Panc1 (cell line): ENCODE measurements at regions not wholly inside any gene's neighbourhood (a gene's known extent, or its start where the extent isn't known, plus 50 kb on each side); places are given as distances from the start of the nearest gene placed in this dataset.

Experiments used
- POLR2AphosphoS5 ChIP-seq: IDR thresholded peaks from 2 replicates; pipeline ENCODE4 v1.6.1; 2012; ENCODE audit warnings: mild to moderate bottlenecking, low read depth, low read length, moderate library complexity
- SIN3A ChIP-seq: IDR thresholded peaks from 2 replicates; pipeline ENCODE4 v1.6.1; 2012; ENCODE audit warnings: low read depth, mild to moderate bottlenecking, low read length, moderate library complexity, borderline replicate concordance; ENCODE audit not compliant: insufficient read depth
- TCF7L2 ChIP-seq: IDR thresholded peaks from 2 replicates; pipeline ENCODE4 v1.6.1; 2011; ENCODE audit warnings: mild to moderate bottlenecking, low read depth, low read length, inconsistent platforms
- TF ChIP-seq, protein P1 (sequence below): fragments of 450-650 bp; IDR thresholded peaks from 2 replicates; pipeline ENCODE4 v1.5.1; 2017; ENCODE audit warnings: mild to moderate bottlenecking
- TF ChIP-seq, protein P2 (sequence below), 2 experiments: IDR thresholded peaks; 2 replicates each; pipeline ENCODE4 v1.6.1; 2011 to 2012; ENCODE audit warnings: low read depth in 2 of 2, control low read depth in 1 of 2, low read length in 1 of 2, mild to moderate bottlenecking in 1 of 2, moderate library complexity in 1 of 2; ENCODE audit not compliant: insufficient read depth in 1 of 2

DNA sequence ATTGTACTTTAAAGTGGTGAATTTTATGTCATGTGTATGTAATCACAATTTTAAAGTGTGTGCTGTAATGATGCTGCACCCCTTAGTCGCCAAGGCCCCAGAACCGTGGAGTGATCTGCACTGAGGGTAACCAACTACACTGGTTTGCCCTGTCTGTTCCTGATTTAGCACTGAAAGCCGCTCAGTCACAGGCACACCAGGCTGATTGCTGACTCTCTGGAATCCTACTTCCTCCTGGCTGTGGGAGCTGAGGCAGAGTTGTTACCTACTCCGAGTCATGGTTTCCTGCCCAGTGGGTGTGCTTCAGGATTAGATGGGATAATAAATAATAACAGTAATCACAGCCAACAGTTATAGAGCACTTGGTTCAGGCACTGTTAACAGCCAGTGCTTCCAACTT lies 645.4 kb downstream of the BCOR start:
- TF ChIP-seq, protein P1, sequence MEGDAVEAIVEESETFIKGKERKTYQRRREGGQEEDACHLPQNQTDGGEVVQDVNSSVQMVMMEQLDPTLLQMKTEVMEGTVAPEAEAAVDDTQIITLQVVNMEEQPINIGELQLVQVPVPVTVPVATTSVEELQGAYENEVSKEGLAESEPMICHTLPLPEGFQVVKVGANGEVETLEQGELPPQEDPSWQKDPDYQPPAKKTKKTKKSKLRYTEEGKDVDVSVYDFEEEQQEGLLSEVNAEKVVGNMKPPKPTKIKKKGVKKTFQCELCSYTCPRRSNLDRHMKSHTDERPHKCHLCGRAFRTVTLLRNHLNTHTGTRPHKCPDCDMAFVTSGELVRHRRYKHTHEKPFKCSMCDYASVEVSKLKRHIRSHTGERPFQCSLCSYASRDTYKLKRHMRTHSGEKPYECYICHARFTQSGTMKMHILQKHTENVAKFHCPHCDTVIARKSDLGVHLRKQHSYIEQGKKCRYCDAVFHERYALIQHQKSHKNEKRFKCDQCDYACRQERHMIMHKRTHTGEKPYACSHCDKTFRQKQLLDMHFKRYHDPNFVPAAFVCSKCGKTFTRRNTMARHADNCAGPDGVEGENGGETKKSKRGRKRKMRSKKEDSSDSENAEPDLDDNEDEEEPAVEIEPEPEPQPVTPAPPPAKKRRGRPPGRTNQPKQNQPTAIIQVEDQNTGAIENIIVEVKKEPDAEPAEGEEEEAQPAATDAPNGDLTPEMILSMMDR, result no peak
- no peak for TF ChIP-seq TCF7L2
- no peak for TF ChIP-seq SIN3A
- TF ChIP-seq, protein P2, sequence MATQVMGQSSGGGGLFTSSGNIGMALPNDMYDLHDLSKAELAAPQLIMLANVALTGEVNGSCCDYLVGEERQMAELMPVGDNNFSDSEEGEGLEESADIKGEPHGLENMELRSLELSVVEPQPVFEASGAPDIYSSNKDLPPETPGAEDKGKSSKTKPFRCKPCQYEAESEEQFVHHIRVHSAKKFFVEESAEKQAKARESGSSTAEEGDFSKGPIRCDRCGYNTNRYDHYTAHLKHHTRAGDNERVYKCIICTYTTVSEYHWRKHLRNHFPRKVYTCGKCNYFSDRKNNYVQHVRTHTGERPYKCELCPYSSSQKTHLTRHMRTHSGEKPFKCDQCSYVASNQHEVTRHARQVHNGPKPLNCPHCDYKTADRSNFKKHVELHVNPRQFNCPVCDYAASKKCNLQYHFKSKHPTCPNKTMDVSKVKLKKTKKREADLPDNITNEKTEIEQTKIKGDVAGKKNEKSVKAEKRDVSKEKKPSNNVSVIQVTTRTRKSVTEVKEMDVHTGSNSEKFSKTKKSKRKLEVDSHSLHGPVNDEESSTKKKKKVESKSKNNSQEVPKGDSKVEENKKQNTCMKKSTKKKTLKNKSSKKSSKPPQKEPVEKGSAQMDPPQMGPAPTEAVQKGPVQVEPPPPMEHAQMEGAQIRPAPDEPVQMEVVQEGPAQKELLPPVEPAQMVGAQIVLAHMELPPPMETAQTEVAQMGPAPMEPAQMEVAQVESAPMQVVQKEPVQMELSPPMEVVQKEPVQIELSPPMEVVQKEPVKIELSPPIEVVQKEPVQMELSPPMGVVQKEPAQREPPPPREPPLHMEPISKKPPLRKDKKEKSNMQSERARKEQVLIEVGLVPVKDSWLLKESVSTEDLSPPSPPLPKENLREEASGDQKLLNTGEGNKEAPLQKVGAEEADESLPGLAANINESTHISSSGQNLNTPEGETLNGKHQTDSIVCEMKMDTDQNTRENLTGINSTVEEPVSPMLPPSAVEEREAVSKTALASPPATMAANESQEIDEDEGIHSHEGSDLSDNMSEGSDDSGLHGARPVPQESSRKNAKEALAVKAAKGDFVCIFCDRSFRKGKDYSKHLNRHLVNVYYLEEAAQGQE (IDR thresholded peaks at IDR 0.05; ENCODE audit: insufficient read depth in 1 of 2, low read depth in 2 of 2, low read length in 1 of 2), result no peak
- no peak for TF ChIP-seq POLR2AphosphoS5
